ENCODE measurements at regions not wholly inside any gene's neighbourhood (a gene's known extent, or its start where the extent isn't known, plus 50 kb on each side); places are given as distances from the start of the nearest gene placed in this dataset.

DNA sequence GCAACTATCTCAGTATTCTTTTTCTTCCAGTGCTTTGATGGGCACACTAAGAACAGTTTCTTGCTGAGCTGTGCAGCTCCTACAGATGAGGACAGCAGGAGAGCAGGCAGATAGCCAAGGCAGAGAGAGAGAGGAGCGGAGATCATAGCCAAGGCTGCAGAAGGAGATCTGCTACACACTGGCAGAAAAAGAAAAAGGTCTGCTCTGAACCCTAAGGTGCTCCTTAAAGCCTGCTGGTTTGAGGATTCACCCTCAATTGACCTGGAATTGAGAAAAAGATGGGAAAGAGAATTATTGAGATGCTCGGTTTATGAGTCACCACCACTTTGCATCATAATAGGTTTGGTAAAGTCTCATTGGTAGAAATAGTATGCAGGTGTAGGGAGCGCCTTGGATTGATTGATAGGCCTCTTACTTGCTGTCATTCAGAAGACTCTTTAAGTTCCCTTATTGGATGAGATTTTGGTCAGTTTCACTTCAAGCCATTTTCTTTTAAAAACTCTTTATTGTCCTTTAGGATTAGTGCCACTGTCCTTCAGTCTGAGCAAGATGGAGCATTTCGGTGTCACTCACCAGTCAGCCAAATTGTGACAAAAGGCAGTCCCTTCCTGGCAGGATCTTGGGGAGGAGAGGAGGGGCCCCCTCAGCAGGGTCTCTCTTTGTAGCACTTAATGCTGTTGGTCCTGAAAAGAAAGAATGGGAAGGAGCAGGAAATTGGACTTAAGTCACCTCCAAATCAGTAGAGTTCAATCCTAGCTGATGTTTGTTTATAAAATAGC lies 685.0 kb downstream of the ADGRL2 start:
- H3K9me3 ChIP-seq, result peaks cover 0 to 2% (median 0%) of the 10 kb centered on the region in 4 donors
- 75 to 84% methylated on average over 4 of the region's 4 CpGs for WGBS, 2 donors
- DNase-seq, result peak; percentile 75
- no peak overlapping the region for H3K4me3 ChIP-seq
- no peak for TF ChIP-seq POLR2A (IDR thresholded peaks at IDR 0.05)
- TF ChIP-seq, protein P1, sequence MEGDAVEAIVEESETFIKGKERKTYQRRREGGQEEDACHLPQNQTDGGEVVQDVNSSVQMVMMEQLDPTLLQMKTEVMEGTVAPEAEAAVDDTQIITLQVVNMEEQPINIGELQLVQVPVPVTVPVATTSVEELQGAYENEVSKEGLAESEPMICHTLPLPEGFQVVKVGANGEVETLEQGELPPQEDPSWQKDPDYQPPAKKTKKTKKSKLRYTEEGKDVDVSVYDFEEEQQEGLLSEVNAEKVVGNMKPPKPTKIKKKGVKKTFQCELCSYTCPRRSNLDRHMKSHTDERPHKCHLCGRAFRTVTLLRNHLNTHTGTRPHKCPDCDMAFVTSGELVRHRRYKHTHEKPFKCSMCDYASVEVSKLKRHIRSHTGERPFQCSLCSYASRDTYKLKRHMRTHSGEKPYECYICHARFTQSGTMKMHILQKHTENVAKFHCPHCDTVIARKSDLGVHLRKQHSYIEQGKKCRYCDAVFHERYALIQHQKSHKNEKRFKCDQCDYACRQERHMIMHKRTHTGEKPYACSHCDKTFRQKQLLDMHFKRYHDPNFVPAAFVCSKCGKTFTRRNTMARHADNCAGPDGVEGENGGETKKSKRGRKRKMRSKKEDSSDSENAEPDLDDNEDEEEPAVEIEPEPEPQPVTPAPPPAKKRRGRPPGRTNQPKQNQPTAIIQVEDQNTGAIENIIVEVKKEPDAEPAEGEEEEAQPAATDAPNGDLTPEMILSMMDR (IDR thresholded peaks at IDR 0.05), result no peak
- TF ChIP-seq POLR2AphosphoS5 (IDR thresholded peaks at IDR 0.05), result no peak
- TF ChIP-seq EP300 (IDR thresholded peaks at IDR 0.05), result no peak
- no peaks in the 10 kb centered on the region for H3K36me3 ChIP-seq
- no peaks in the 10 kb centered on the region for H3K27me3 ChIP-seq
- peak overlapping the region in 2 of 4 donors; percentile 3 to 15 for H3K27ac ChIP-seq
- peaks cover 0 to 13% (median 2%) of the 10 kb centered on the region in 4 donors for H3K4me1 ChIP-seq
- intact Hi-C loops (cut with DNase I), result no loop called here

DNA sequence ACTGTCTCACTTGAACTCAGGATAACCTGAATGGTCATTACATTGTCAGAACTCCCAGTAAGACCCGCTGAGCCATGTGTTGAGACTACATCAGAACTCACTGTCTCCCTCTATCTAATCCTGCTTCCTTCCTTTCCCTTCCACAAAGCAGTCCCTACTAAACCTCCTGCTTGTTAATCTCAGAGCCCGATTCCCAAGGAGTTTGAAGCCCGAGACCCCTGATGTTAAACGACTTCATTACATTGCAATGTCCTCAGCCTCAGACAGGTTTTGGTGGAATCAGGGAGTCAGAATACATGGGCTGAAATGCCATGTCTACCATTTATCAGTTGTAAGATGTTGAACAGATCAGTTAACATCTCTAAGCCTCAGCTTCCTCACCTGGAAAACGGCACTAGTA lies 682.4 kb downstream of the ADGRL2 start:
- no peaks in the 10 kb centered on the region for H3K27me3 ChIP-seq
- WGBS, 2 donors, result 88 to 94% methylated on average over 5 of the region's 5 CpGs
- TF ChIP-seq POLR2A (IDR thresholded peaks at IDR 0.05), result no peak
- no peak for TF ChIP-seq EP300 (IDR thresholded peaks at IDR 0.05)
- TF ChIP-seq, protein P1 (IDR thresholded peaks at IDR 0.05), result no peak
- no peak for TF ChIP-seq POLR2AphosphoS5 (IDR thresholded peaks at IDR 0.05)
- no peak overlapping the region for H3K4me3 ChIP-seq
- H3K27ac ChIP-seq, result no peak overlapping the region
- peaks cover 0 to 2% (median 0%) of the 10 kb centered on the region in 4 donors for H3K9me3 ChIP-seq
- no peaks in the 10 kb centered on the region for H3K36me3 ChIP-seq
- no peak for DNase-seq
- intact Hi-C loops (cut with DNase I), result no loop called here
- H3K4me1 ChIP-seq, result peaks cover 0 to 12% (median 2%) of the 10 kb centered on the region in 4 donors

DNA sequence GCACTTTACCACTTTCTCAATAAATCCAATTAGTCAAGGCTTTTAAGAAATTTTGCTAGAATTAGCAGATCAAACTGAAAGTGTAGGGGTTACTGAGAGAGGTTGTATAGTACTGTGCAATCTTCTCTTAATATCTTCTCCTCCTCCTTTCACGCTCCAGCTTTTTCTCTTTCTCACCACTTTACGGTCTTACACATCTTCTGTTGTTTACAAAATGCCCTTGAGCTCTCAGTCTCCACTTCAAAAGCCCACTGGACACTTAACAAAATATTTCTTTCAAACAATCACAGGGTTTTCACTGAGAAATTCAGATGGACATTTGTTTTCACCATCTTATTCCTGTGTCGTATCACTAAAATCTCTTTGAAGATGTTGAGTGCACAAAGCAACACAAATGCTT lies 678.2 kb downstream of the ADGRL2 start:
- no peaks in the 10 kb centered on the region for H3K36me3 ChIP-seq
- no peaks in the 10 kb centered on the region for H3K27me3 ChIP-seq
- H3K27ac ChIP-seq, result no peak overlapping the region
- no peak for TF ChIP-seq POLR2AphosphoS5 (IDR thresholded peaks at IDR 0.05)
- TF ChIP-seq, protein P1 (IDR thresholded peaks at IDR 0.05), result no peak
- no peak for TF ChIP-seq POLR2A (IDR thresholded peaks at IDR 0.05)
- no peak for TF ChIP-seq EP300 (IDR thresholded peaks at IDR 0.05)
- H3K4me3 ChIP-seq, result no peak overlapping the region
- DNase-seq, result no peak
- intact Hi-C loops (cut with DNase I), result no loop called here
- WGBS, 2 donors, result 89% methylated on average over 3 of the region's 3 CpGs
- peaks cover 0 to 2% (median 0%) of the 10 kb centered on the region in 4 donors for H3K9me3 ChIP-seq
- no peaks in the 10 kb centered on the region for H3K4me1 ChIP-seq

DNA sequence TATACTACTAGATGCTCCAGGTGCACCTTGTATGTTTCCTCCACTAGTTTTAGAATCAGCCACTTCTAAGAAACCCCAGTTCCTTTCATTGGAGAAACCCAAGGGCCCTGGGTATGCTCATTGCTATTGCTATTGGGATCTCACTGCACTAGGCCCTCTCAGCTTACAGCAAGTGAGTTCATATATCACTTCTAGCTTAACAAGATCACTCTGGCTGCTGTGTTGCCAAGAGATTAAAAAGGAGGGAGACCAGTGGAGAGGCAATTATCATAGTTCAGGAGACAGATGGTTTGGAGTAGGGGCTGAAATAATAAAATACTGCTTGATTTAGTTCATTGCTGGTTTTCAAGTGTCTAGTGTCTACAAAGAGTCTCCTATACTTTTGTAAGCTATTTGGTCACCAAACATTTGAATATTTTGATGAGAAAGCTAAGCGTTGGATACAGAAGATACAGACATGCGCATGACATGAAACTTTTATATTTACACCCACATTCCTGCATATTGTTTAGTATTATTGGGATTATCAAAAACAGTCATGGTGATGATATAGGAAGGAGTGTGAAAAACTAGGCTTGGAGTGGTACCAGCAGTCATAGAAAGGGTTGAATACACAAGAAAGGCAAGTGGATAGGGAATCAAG lies 671.9 kb downstream of the ADGRL2 start:
- no peaks in the 10 kb centered on the region for H3K27me3 ChIP-seq
- H3K36me3 ChIP-seq, result no peaks in the 10 kb centered on the region
- TF ChIP-seq, protein P1 (IDR thresholded peaks at IDR 0.05), result no peak
- TF ChIP-seq EP300 (IDR thresholded peaks at IDR 0.05) (no peak), POLR2A (IDR thresholded peaks at IDR 0.05) (no peak), POLR2AphosphoS5 (IDR thresholded peaks at IDR 0.05) (no peak)
- H3K4me1 ChIP-seq, result no peaks in the 10 kb centered on the region
- 95 to 99% methylated on average over 2 of the region's 2 CpGs for WGBS, 2 donors
- no peak for DNase-seq
- H3K4me3 ChIP-seq, result no peak overlapping the region
- no peaks in the 10 kb centered on the region for H3K9me3 ChIP-seq
- intact Hi-C loops (cut with DNase I), result no loop called here
- no peak overlapping the region for H3K27ac ChIP-seq
